IMR-90 (cell line): ENCODE measurements at regions not wholly inside any gene's neighbourhood (a gene's known extent, or its start where the extent isn't known, plus 50 kb on each side); places are given as distances from the start of the nearest gene placed in this dataset.

ENCODE experiments used
- ATAC-seq: fragments of 200-7000 bp; cut with Tn5 transposase; 2 replicates; pipeline ENCODE4 v1.9.1; 2020; ENCODE audit warnings: low read depth, mild to moderate bottlenecking, moderate library complexity
- BruUV-seq: library from RNA; stranded (reverse); fragments of 400-500 nt; replicated peaks from 2 replicates; lab custom pipeline; 2021; lab: Mats Ljungman, UMichigan
- CTCF ChIA-PET: fragments of 300-600 bp; formaldehyde crosslinking; extraction: SDS; loops from one replicate; lab custom pipeline; 2021; ENCODE audit warnings: antibody characterized with exemption; lab: Yijun Ruan, JAX
- POLR2A ChIA-PET: fragments of 300-600 bp; sonication (Branson Sonifier 250); formaldehyde crosslinking; loops from one replicate; lab custom pipeline; 2022; ENCODE audit warnings: antibody characterized with exemption; ENCODE audit not compliant: unreplicated experiment; lab: Charles Lee
- DNase-seq: peaks from one replicate; pipeline ENCODE4 v3.0.0; 2013
- H2AFZ ChIP-seq: replicated peaks from 2 replicates; pipeline ENCODE3; 2013; ENCODE audit warnings: low read length, mild to moderate bottlenecking; ENCODE audit not compliant: poor library complexity
- H2AK5ac ChIP-seq: 2 replicates; pipeline ENCODE4 v1.6.1; 2013; ENCODE audit warnings: low read depth, low read length, inconsistent platforms
- H2AK9ac ChIP-seq: replicated peaks from 2 replicates; pipeline ENCODE3; 2013; ENCODE audit warnings: mild to moderate bottlenecking, low read depth, low read length, moderate library complexity; ENCODE audit not compliant: poor library complexity
- H2BK120ac ChIP-seq: 2 replicates; pipeline ENCODE4 v1.6.1; 2013; ENCODE audit warnings: low read depth, low read length, inconsistent platforms
- H2BK15ac ChIP-seq: 3 replicates; pipeline ENCODE4 v1.6.1; 2013; ENCODE audit warnings: low read depth, low read length, inconsistent platforms
- H2BK20ac ChIP-seq: 2 replicates; pipeline ENCODE4 v1.6.1; 2013; ENCODE audit warnings: low read depth, mild to moderate bottlenecking, inconsistent platforms, low read length, moderate library complexity
- H2BK5ac ChIP-seq: 2 replicates; pipeline ENCODE4 v1.6.1; 2013; ENCODE audit warnings: mild to moderate bottlenecking, low read depth, low read length, inconsistent platforms; ENCODE audit not compliant: poor library complexity, severe bottlenecking
- H3K14ac ChIP-seq: replicated peaks from 2 replicates; pipeline ENCODE4 v1.6.1; 2013; ENCODE audit warnings: low read depth, low read length, inconsistent platforms
- H3K18ac ChIP-seq: 2 replicates; pipeline ENCODE4 v1.6.1; 2013; ENCODE audit warnings: low read depth, low read length, control low read depth
- H3K23ac ChIP-seq: 2 replicates; pipeline ENCODE4 v1.6.1; 2013; ENCODE audit warnings: low read depth, low read length, inconsistent platforms
- H3K27ac ChIP-seq: 2 replicates; pipeline ENCODE4 v1.5.1; 2013; ENCODE audit warnings: mild to moderate bottlenecking, control low read depth, low read length; ENCODE audit not compliant: insufficient read depth
- H3K27me3 ChIP-seq: 2 replicates; pipeline ENCODE4 v1.6.1; 2013; ENCODE audit warnings: low read length; ENCODE audit not compliant: control insufficient read depth, insufficient read depth
- H3K36me3 ChIP-seq: 2 replicates; pipeline ENCODE4 v1.6.1; 2013; ENCODE audit warnings: low read length, mixed read lengths; ENCODE audit not compliant: control insufficient read depth, insufficient read depth
- H3K4ac ChIP-seq: 2 replicates; pipeline ENCODE4 v1.6.1; 2013; ENCODE audit warnings: low read depth, low read length, inconsistent platforms
- H3K4me1 ChIP-seq: 2 replicates; pipeline ENCODE4 v1.6.1; 2013; ENCODE audit warnings: low read length, mixed read lengths; ENCODE audit not compliant: control insufficient read depth, insufficient read depth
- H3K4me2 ChIP-seq: 2 replicates; pipeline ENCODE4 v1.6.1; 2013; ENCODE audit warnings: low read depth, mild to moderate bottlenecking, control low read depth, low read length, moderate library complexity
- H3K4me3 ChIP-seq: 2 replicates; pipeline ENCODE4 v1.5.1; 2013; ENCODE audit warnings: low read depth, mild to moderate bottlenecking, control low read depth, low read length, moderate library complexity; ENCODE audit not compliant: insufficient read depth
- H3K56ac ChIP-seq: 2 replicates; pipeline ENCODE4 v1.6.1; 2013; ENCODE audit warnings: low read length, inconsistent platforms; ENCODE audit not compliant: insufficient read depth; ENCODE audit errors: extremely low read depth
- H3K79me1 ChIP-seq, 2 experiments: 2 replicates each; pipeline ENCODE4 v1.6.1; 2013; ENCODE audit warnings: low read length in 2 of 2, inconsistent platforms in 1 of 2, low read depth in 1 of 2
- H3K9ac ChIP-seq: 2 replicates; pipeline ENCODE4 v1.6.1; 2013; ENCODE audit warnings: low read depth, low read length, control low read depth
- H3K9me1 ChIP-seq: 2 replicates; pipeline ENCODE4 v1.6.1; 2013; ENCODE audit warnings: low read length, inconsistent platforms; ENCODE audit not compliant: insufficient read depth
- H3K9me3 ChIP-seq: 2 replicates; pipeline ENCODE4 v1.6.1; 2013; ENCODE audit warnings: low read length; ENCODE audit not compliant: control insufficient read depth, insufficient read depth
- H4K20me1 ChIP-seq: 2 replicates; pipeline ENCODE4 v1.6.1; 2013; ENCODE audit warnings: low read length, inconsistent platforms; ENCODE audit not compliant: insufficient read depth
- H4K5ac ChIP-seq: 2 replicates; pipeline ENCODE4 v1.6.1; 2013; ENCODE audit warnings: mild to moderate bottlenecking, low read depth, low read length, control low read depth
- H4K8ac ChIP-seq, 2 experiments: 2 replicates each; pipeline ENCODE4 v1.6.1; 2013; ENCODE audit warnings: low read depth in 2 of 2, low read length in 2 of 2, control low read depth in 1 of 2, inconsistent platforms in 1 of 2
- H4K91ac ChIP-seq: 2 replicates; pipeline ENCODE4 v1.6.1; 2013; ENCODE audit warnings: low read depth, low read length, inconsistent platforms; ENCODE audit not compliant: insufficient read depth
- BHLHE40 ChIP-seq: fragments of 150-350 bp; IDR thresholded peaks from 2 replicates; pipeline ENCODE4 v1.6.1; 2016; ENCODE audit warnings: mild to moderate bottlenecking, low read depth, low read length
- CEBPB ChIP-seq: IDR thresholded peaks from 2 replicates; pipeline ENCODE4 v1.6.1; 2012; ENCODE audit warnings: low read depth, low read length, improper control_type of control experiment
- CHD1 ChIP-seq: IDR thresholded peaks from 2 replicates; pipeline ENCODE4 v1.6.1; 2012; ENCODE audit warnings: low read depth, low read length, improper control_type of control experiment
- CTCF ChIP-seq: conservative IDR thresholded peaks from 2 replicates; pipeline ENCODE4 v1.5.1; 2012; ENCODE audit warnings: mild to moderate bottlenecking, low read depth, low read length, improper control_type of control experiment
- ELK1 ChIP-seq: fragments of 150-350 bp; IDR thresholded peaks from 2 replicates; pipeline ENCODE4 v1.6.1; 2016; ENCODE audit warnings: low read depth, mild to moderate bottlenecking, low read length, moderate library complexity, borderline replicate concordance
- FOS ChIP-seq: fragments of 150-350 bp; IDR thresholded peaks from 2 replicates; pipeline ENCODE4 v1.6.1; 2016; ENCODE audit warnings: low read depth, low read length
- MAFK ChIP-seq: IDR thresholded peaks from 2 replicates; pipeline ENCODE4 v1.6.1; 2012; ENCODE audit warnings: low read depth, low read length, improper control_type of control experiment
- MAZ ChIP-seq: IDR thresholded peaks from 2 replicates; pipeline ENCODE4 v1.6.1; 2012; ENCODE audit warnings: low read depth, mild to moderate bottlenecking, low read length, improper control_type of control experiment, moderate library complexity, borderline replicate concordance
- MXI1 ChIP-seq: IDR thresholded peaks from 2 replicates; pipeline ENCODE4 v1.6.1; 2012; ENCODE audit warnings: low read depth, mild to moderate bottlenecking, low read length, moderate library complexity, borderline replicate concordance
- NFE2L2 ChIP-seq: fragments of 150-350 bp; IDR thresholded peaks from 2 replicates; pipeline ENCODE4 v1.6.1; 2016; ENCODE audit warnings: low read depth, mild to moderate bottlenecking, low read length
- POLR2A ChIP-seq: IDR thresholded peaks from 2 replicates; pipeline ENCODE4 v1.6.1; 2012; ENCODE audit warnings: mild to moderate bottlenecking, low read depth, low read length
- RAD21 ChIP-seq: IDR thresholded peaks from 2 replicates; pipeline ENCODE4 v1.6.1; 2012; ENCODE audit warnings: low read length, improper control_type of control experiment
- RCOR1 ChIP-seq: IDR thresholded peaks from 2 replicates; pipeline ENCODE4 v1.6.1; 2012; ENCODE audit warnings: mild to moderate bottlenecking, low read length, improper control_type of control experiment; ENCODE audit not compliant: insufficient replicate concordance
- RFX5 ChIP-seq: IDR thresholded peaks from 2 replicates; pipeline ENCODE4 v1.8.0; 2012; ENCODE audit warnings: low read depth, mild to moderate bottlenecking, low read length, moderate library complexity
- SMC3 ChIP-seq: fragments of 150-350 bp; IDR thresholded peaks from 2 replicates; pipeline ENCODE4 v1.6.1; 2016; ENCODE audit warnings: low read depth, mild to moderate bottlenecking, antibody characterized with exemption, low read length, moderate library complexity
- USF2 ChIP-seq: fragments of 150-350 bp; IDR thresholded peaks from 2 replicates; pipeline ENCODE4 v1.6.1; 2017; ENCODE audit warnings: mild to moderate bottlenecking, antibody characterized with exemption, low read length, low read depth
- WGBS, 2 experiments: methylation state at CpG; one replicate each; pipeline versions ENCODE4 v1.1.5 to v1.1.7; 2013; ENCODE audit warnings: missing lambda C conversion rate in 2 of 2; ENCODE audit not compliant: insufficient read length in 1 of 2; ENCODE audit errors: extremely low coverage in 2 of 2; 5-methylcytosine and 5-hydroxymethylcytosine counted together
- dilution Hi-C: fragments of 300-500 bp; cut with HindIII; formaldehyde crosslinking; loops from one replicate; pipeline ENCODE4 v1.14.3; 2018; ENCODE audit warnings: low sequenced_read_pairs; ENCODE audit not compliant: unreplicated experiment
- in situ Hi-C: fragments of 300-500 bp; cut with MboI; formaldehyde crosslinking; loops from 3 replicates; pipeline ENCODE4 v1.14.3; 2019; ENCODE audit warnings: low sequenced_read_pairs, inconsistent platforms, mixed read lengths
- intact Hi-C: fragments of 100-400 bp; cut with micrococcal nuclease; formaldehyde crosslinking; loops from 2 replicates; pipeline ENCODE4 v1.10.0; 2022

GRCh38 chr10:128852902-128853301 lies 614.1 kb upstream of the MGMT start:
- dilution Hi-C loops, result no loop called here

More at GRCh38 chr10:128852902-128853301, 614.1 kb upstream of the MGMT start:
- no peaks in the 10 kb centered on the region for H3K79me1 ChIP-seq
- H3K4me1 ChIP-seq, result no peaks in the 10 kb centered on the region
- CTCF ChIA-PET, result no interaction called here
- no peaks in the 10 kb centered on the region for H3K27me3 ChIP-seq
- TF ChIP-seq CTCF (no peak), RAD21 (no peak), RFX5 (no peak), CHD1 (no peak), USF2 (no peak), ELK1 (no peak), CEBPB (no peak), FOS (no peak), SMC3 (no peak), MAFK (no peak), NFE2L2 (no peak), POLR2A (no peak), BHLHE40 (no peak), MAZ (no peak), RCOR1 (no peak), MXI1 (no peak)
- no peak overlapping the region for H2AK9ac ChIP-seq
- ATAC-seq (no peak), DNase-seq (no peak)
- H3K18ac ChIP-seq, result no peak overlapping the region
- no peaks in the 10 kb centered on the region for H3K9me1 ChIP-seq
- H3K56ac ChIP-seq, result no peak overlapping the region
- in situ Hi-C loops, result no loop called here
- no peaks in the 10 kb centered on the region for H3K36me3 ChIP-seq
- H3K27ac ChIP-seq, result no peak overlapping the region
- POLR2A ChIA-PET, result no interaction called here
- H3K9me3 ChIP-seq, result peaks cover 29% of the 10 kb centered on the region
- no peak overlapping the region for H4K5ac ChIP-seq
- no peak overlapping the region for H3K4me3 ChIP-seq
- H4K20me1 ChIP-seq, result no peaks in the 10 kb centered on the region
- no peak overlapping the region for H3K23ac ChIP-seq
- no peak overlapping the region for H2BK120ac ChIP-seq
- H2AFZ ChIP-seq, result no peak overlapping the region
- no peak overlapping the region for H3K4me2 ChIP-seq
- no peak overlapping the region for H3K4ac ChIP-seq
- no peak overlapping the region for H2BK20ac ChIP-seq
- intact Hi-C loops, result no loop called here
- no peak overlapping the region for H2BK15ac ChIP-seq
- no peak overlapping the region for H3K14ac ChIP-seq
- no peak overlapping the region for H2BK5ac ChIP-seq
- BruUV-seq, result no TSS peak
- no peak overlapping the region for H2AK5ac ChIP-seq
- H4K91ac ChIP-seq, result no peak overlapping the region
- 47% methylated on average over 3 of the region's 6 CpGs; no CpG with 5 or more reads in 1 of the 2 experiments for WGBS, 2 experiments
- no peak overlapping the region for H4K8ac ChIP-seq
- no peak overlapping the region for H3K9ac ChIP-seq
